H1 (cell line): ENCODE measurements at regions not wholly inside any gene's neighbourhood (a gene's known extent, or its start where the extent isn't known, plus 50 kb on each side); places are given as distances from the start of the nearest gene placed in this dataset.

Source experiments
- CTCF ChIA-PET: fragments of 300-600 bp; sonication (Branson Sonifier 250); formaldehyde crosslinking; loops from one replicate; lab custom pipeline; 2021; ENCODE audit not compliant: partially characterized antibody; lab: Charles Lee
- POLR2A ChIA-PET: fragments of 300-600 bp; sonication (Branson Sonifier 250); formaldehyde crosslinking; loops from one replicate; lab custom pipeline; 2021; ENCODE audit warnings: inconsistent platforms; ENCODE audit not compliant: partially characterized antibody; lab: Charles Lee
- DNase-seq, 2 experiments: peaks; one replicate each; pipeline versions ENCODE4 v3.0.0 to v3.0.0-alpha.2; 2010 to 2022; ENCODE audit warnings: low spot score in 2 of 2, low read depth in 1 of 2, mixed read lengths in 1 of 2
- FAIRE-seq: peaks from 2 replicates; lab custom pipeline; 2011; peaks lifted over from hg19 to GRCh38; lab: Jason Lieb, UNC
- H2AFZ ChIP-seq: 2 replicates; pipeline ENCODE4 v1.8.1; 2012; ENCODE audit warnings: low read length, inconsistent platforms
- H2AK5ac ChIP-seq: 2 replicates; pipeline ENCODE4 v1.6.1; 2013; ENCODE audit warnings: low read depth, low read length
- H2BK120ac ChIP-seq: replicated peaks from 2 replicates; pipeline ENCODE3; 2013; ENCODE audit warnings: low read depth, low read length, inconsistent platforms
- H2BK12ac ChIP-seq: 2 replicates; pipeline ENCODE4 v1.6.1; 2013; ENCODE audit warnings: low read depth, low read length
- H2BK15ac ChIP-seq: 2 replicates; pipeline ENCODE4 v1.6.1; 2013; ENCODE audit warnings: low read length
- H2BK20ac ChIP-seq: 2 replicates; pipeline ENCODE4 v1.6.1; 2013; ENCODE audit warnings: low read length
- H2BK5ac ChIP-seq: 2 replicates; pipeline ENCODE4 v1.6.1; 2013; ENCODE audit warnings: low read depth, low read length
- H3K14ac ChIP-seq: 2 replicates; pipeline ENCODE4 v1.6.1; 2013; ENCODE audit warnings: inconsistent platforms; ENCODE audit not compliant: insufficient read length
- H3K18ac ChIP-seq: 2 replicates; pipeline ENCODE4 v1.6.1; 2013; ENCODE audit warnings: low read length; ENCODE audit errors: extremely low read depth
- H3K23ac ChIP-seq: 2 replicates; pipeline ENCODE4 v1.6.1; 2013; ENCODE audit warnings: inconsistent platforms; ENCODE audit not compliant: insufficient read length
- H3K23me2 ChIP-seq: 2 replicates; pipeline ENCODE4 v1.6.1; 2013; ENCODE audit warnings: low read depth, low read length
- H3K27ac ChIP-seq: 2 replicates; pipeline ENCODE4 v1.6.1; 2011; ENCODE audit warnings: low read depth, low read length, inconsistent platforms
- H3K27me3 ChIP-seq, 4 experiments: replicated peaks in 1 of 4; 1 replicate in 1 of 4; 2 replicates in 3 of 4; pipeline versions ENCODE4 v1.6.1 to v1.8.1; 2011 to 2013; ENCODE audit warnings: low read length in 3 of 4, mild to moderate bottlenecking in 3 of 4, inconsistent platforms in 2 of 4, mixed read lengths in 2 of 4, moderate library complexity in 1 of 4; ENCODE audit not compliant: control insufficient read depth in 3 of 4, insufficient read depth in 3 of 4; ENCODE audit errors: extremely low read depth in 1 of 4
- H3K36me3 ChIP-seq, 4 experiments: 2 replicates each; pipeline versions ENCODE4 v1.6.1 to v1.8.1; 2011 to 2013; ENCODE audit warnings: mild to moderate bottlenecking in 4 of 4, low read length in 3 of 4, moderate library complexity in 2 of 4, control low read depth in 1 of 4, inconsistent platforms in 1 of 4; ENCODE audit not compliant: insufficient read depth in 4 of 4, control insufficient read depth in 2 of 4
- H3K4ac ChIP-seq: replicated peaks from 2 replicates; pipeline ENCODE3; 2013; ENCODE audit warnings: low read length, low read depth, mixed read lengths, inconsistent platforms; ENCODE audit not compliant: insufficient read length
- H3K4me1 ChIP-seq, 4 experiments: replicated peaks in 1 of 4; 1 replicate in 1 of 4; 2 replicates in 3 of 4; pipeline versions ENCODE4 v1.6.1 to v1.8.1; 2011 to 2013; ENCODE audit warnings: low read length in 3 of 4, inconsistent platforms in 2 of 4, mixed read lengths in 1 of 4; ENCODE audit not compliant: insufficient read depth in 4 of 4, control insufficient read depth in 3 of 4
- H3K4me2 ChIP-seq, 2 experiments: 2 replicates each; pipeline versions ENCODE4 v1.6.1 to v1.8.1; 2011 to 2013; ENCODE audit warnings: low read depth in 2 of 2, low read length in 2 of 2, control low read depth in 1 of 2, inconsistent platforms in 1 of 2, mild to moderate bottlenecking in 1 of 2; ENCODE audit not compliant: insufficient read depth in 1 of 2
- H3K4me3 ChIP-seq, 4 experiments: fragments of 200-600, 300-600 bp in 1 of 4; sonication (generic), shearing (Covaris generic), sonication (Bioruptor Twin) in 1 of 4; 2 replicates each; pipeline versions ENCODE4 v1.5.1 to v1.8.1; 2011 to 2016; ENCODE audit warnings: low read length in 4 of 4, low read depth in 3 of 4, control low read depth in 2 of 4, inconsistent platforms in 2 of 4, mild to moderate bottlenecking in 2 of 4, mixed read lengths in 1 of 4, moderate library complexity in 1 of 4; ENCODE audit not compliant: insufficient read depth in 2 of 4; ENCODE audit errors: extremely low read depth in 1 of 4
- H3K56ac ChIP-seq: replicated peaks from 2 replicates; pipeline ENCODE3; 2013; ENCODE audit warnings: low read depth, mild to moderate bottlenecking, mixed read lengths, low read length, inconsistent platforms; ENCODE audit not compliant: insufficient read length
- H3K79me1 ChIP-seq: 2 replicates; pipeline ENCODE4 v1.6.1; 2013; ENCODE audit warnings: low read depth, low read length, control low read depth
- H3K79me2 ChIP-seq, 2 experiments: 2 replicates each; pipeline versions ENCODE4 v1.6.1 to v1.8.1; 2012 to 2013; ENCODE audit warnings: low read length in 2 of 2, mild to moderate bottlenecking in 2 of 2, inconsistent platforms in 1 of 2; ENCODE audit not compliant: insufficient read depth in 2 of 2, control insufficient read depth in 1 of 2
- H3K9ac ChIP-seq, 4 experiments: replicated peaks in 1 of 4; 1 replicate in 1 of 4; 2 replicates in 3 of 4; pipeline versions ENCODE4 v1.6.1 to v1.8.1; 2011 to 2013; ENCODE audit warnings: low read depth in 3 of 4, low read length in 3 of 4, control low read depth in 2 of 4, mild to moderate bottlenecking in 2 of 4, moderate library complexity in 2 of 4, inconsistent platforms in 1 of 4; ENCODE audit errors: extremely low read depth in 1 of 4
- H3K9me3 ChIP-seq, 2 experiments: 2 replicates each; pipeline versions ENCODE4 v1.6.1 to v1.8.1; 2012 to 2013; ENCODE audit warnings: mild to moderate bottlenecking in 2 of 2, moderate library complexity in 2 of 2, control low read depth in 1 of 2, inconsistent platforms in 1 of 2, low read depth in 1 of 2, low read length in 1 of 2, mixed read lengths in 1 of 2; ENCODE audit not compliant: insufficient read depth in 2 of 2
- H4K20me1 ChIP-seq, 2 experiments: replicated peaks in 1 of 2; 2 replicates each; pipeline versions ENCODE3 to v1.8.1; 2011 to 2013; ENCODE audit warnings: inconsistent platforms in 2 of 2, low read length in 2 of 2, mild to moderate bottlenecking in 1 of 2; ENCODE audit not compliant: insufficient read depth in 2 of 2, control insufficient read depth in 1 of 2
- H4K5ac ChIP-seq: 2 replicates; pipeline ENCODE4 v1.6.1; 2013; ENCODE audit warnings: low read length, low read depth, mixed read lengths, inconsistent platforms; ENCODE audit not compliant: insufficient read length
- H4K8ac ChIP-seq: 2 replicates; pipeline ENCODE4 v1.8.0; 2013; ENCODE audit warnings: mild to moderate bottlenecking, moderate library complexity, low read length, inconsistent platforms; ENCODE audit not compliant: insufficient read depth; ENCODE audit errors: extremely low read depth
- H4K91ac ChIP-seq: replicated peaks from 2 replicates; pipeline ENCODE3; 2013; ENCODE audit warnings: low read length, mixed read lengths, inconsistent platforms; ENCODE audit not compliant: insufficient read length
- CHD2 ChIP-seq: IDR thresholded peaks from 2 replicates; pipeline ENCODE4 v1.6.1; 2012; ENCODE audit warnings: low read length, improper control_type of control experiment
- HDAC6 ChIP-seq: IDR thresholded peaks from one replicate; pipeline ENCODE4 v1.7.1; 2012; ENCODE audit warnings: low read depth, mild to moderate bottlenecking, inconsistent platforms, low read length, moderate library complexity
- KDM1A ChIP-seq: fragments of 200-600, 300-600 bp; sonication (generic); IDR thresholded peaks from 2 replicates; pipeline ENCODE4 v1.7.1; 2016; ENCODE audit warnings: mild to moderate bottlenecking, low read length, borderline replicate concordance
- POLR2A ChIP-seq, 2 experiments: IDR thresholded peaks; 1 replicate in 1 of 2; 2 replicates in 1 of 2; pipeline ENCODE4 v1.6.1; 2011; ENCODE audit warnings: low read depth in 2 of 2, low read length in 2 of 2, mild to moderate bottlenecking in 2 of 2; ENCODE audit errors: control extremely low read depth in 1 of 2
- POU5F1 ChIP-seq: IDR thresholded peaks from 2 replicates; pipeline ENCODE4 v1.6.1; 2011; ENCODE audit warnings: low read depth, mild to moderate bottlenecking, low read length, moderate library complexity
- RXRA ChIP-seq: IDR thresholded peaks from 2 replicates; pipeline ENCODE4 v1.6.1; 2011; ENCODE audit warnings: low read depth, mild to moderate bottlenecking, low read length, moderate library complexity; ENCODE audit not compliant: insufficient read depth
- SAP30 ChIP-seq: fragments of 300-600 bp; sonication (generic); IDR thresholded peaks from 2 replicates; pipeline ENCODE4 v1.7.1; 2012; ENCODE audit warnings: low read length, moderate library complexity, mild to moderate bottlenecking, inconsistent platforms; ENCODE audit not compliant: insufficient read depth, insufficient replicate concordance
- TCF12 ChIP-seq: IDR thresholded peaks from 2 replicates; pipeline ENCODE4 v1.6.1; 2011; ENCODE audit warnings: low read depth, mild to moderate bottlenecking, low read length
- TEAD4 ChIP-seq: IDR thresholded peaks from 2 replicates; pipeline ENCODE4 v1.6.1; 2012; ENCODE audit warnings: low read depth, low read length, inconsistent platforms, mixed read lengths

DNA sequence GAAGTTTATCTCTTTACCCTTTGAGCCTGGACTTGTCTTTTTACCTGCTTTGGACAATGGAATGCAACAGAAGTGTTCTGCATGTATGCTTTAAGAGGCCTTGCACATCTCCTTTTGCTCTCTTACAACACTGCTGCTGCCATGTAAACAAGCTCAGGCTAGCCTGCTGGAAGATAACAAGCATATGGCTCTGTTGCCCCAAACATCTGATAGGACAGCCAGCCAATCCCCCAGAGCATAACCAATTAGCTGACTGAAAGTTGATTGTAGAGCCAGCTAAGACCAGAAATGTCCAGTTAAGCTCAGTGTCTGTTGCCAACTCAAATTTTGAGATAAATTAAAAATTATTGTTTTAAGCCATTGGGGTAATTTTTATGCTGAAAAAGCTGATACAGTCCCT is 510.6 kb upstream of the CNKSR2 start:
- Histone ChIP-seq H3K14ac (no peak overlapping the region), H4K5ac (no peak overlapping the region)
- FAIRE-seq: no peak

More for the DNA sequence above, 510.6 kb upstream of the CNKSR2 start:
- no peak overlapping the region for H4K8ac ChIP-seq
- no peak overlapping the region for H3K4me3 ChIP-seq
- ChIA-PET CTCF (no interaction called here), POLR2A (no interaction called here)
- no peak for DNase-seq
- H3K9me3 ChIP-seq: peaks cover 7 to 13% of the 10 kb centered on the region in 2 experiments; a peak in 2 of 4 replicates
- H3K4me2 ChIP-seq: no peak overlapping the region
- no peak overlapping the region for H2BK5ac ChIP-seq
- TF ChIP-seq RXRA: no peak
- TF ChIP-seq HDAC6: no peak
- TF ChIP-seq POLR2A (IDR thresholded peaks at IDR 0.05; ENCODE audit: control extremely low read depth in 1 of 2, low read depth in 2 of 2, low read length in 2 of 2): no peak
- no peak for TF ChIP-seq TEAD4
- no peak for TF ChIP-seq CHD2
- TF ChIP-seq KDM1A: no peak
- TF ChIP-seq TCF12: no peak
- TF ChIP-seq POU5F1: no peak
- TF ChIP-seq SAP30: no peak
- no peak overlapping the region for H2BK15ac ChIP-seq
- H3K23ac ChIP-seq: no peak overlapping the region
- no peaks in the 10 kb centered on the region for H3K27me3 ChIP-seq
- no peak overlapping the region for H2AK5ac ChIP-seq
- H3K4me1 ChIP-seq: no peaks in the 10 kb centered on the region
- no peak overlapping the region for H2BK20ac ChIP-seq
- H2AFZ ChIP-seq: no peak overlapping the region
- no peak overlapping the region for H3K4ac ChIP-seq
- H3K23me2 ChIP-seq: no peaks in the 10 kb centered on the region
- no peak overlapping the region for H3K18ac ChIP-seq
- no peaks in the 10 kb centered on the region for H3K79me2 ChIP-seq
- no peak overlapping the region for H2BK120ac ChIP-seq
- no peak overlapping the region for H3K9ac ChIP-seq
- no peaks in the 10 kb centered on the region for H3K79me1 ChIP-seq
- no peak overlapping the region for H3K56ac ChIP-seq
- no peaks in the 10 kb centered on the region for H3K36me3 ChIP-seq
- H3K27ac ChIP-seq: no peak overlapping the region
- H2BK12ac ChIP-seq: no peak overlapping the region
- no peaks in the 10 kb centered on the region for H4K20me1 ChIP-seq
- no peak overlapping the region for H4K91ac ChIP-seq
